GM13977 (cell line): ENCODE measurements at regions not wholly inside any gene's neighbourhood (a gene's known extent, or its start where the extent isn't known, plus 50 kb on each side); places are given as distances from the start of the nearest gene placed in this dataset.

ENCODE experiments used
- DNase-seq: peaks from one replicate; pipeline ENCODE4 v3.0.0; 2012; ENCODE audit warnings: low spot score
- in situ Hi-C: fragments of 300-500 bp; cut with MboI; formaldehyde crosslinking; loops from one replicate; pipeline ENCODE4 v1.12.0; 2022; ENCODE audit warnings: low sequenced_read_pairs, low pct_unique_long_range_greater_than_20kb, mixed read lengths, inconsistent platforms; ENCODE audit not compliant: unreplicated experiment
- TF ChIP-seq, protein P1 (sequence below): IDR thresholded peaks from 2 replicates; pipeline ENCODE4 v1.5.1; 2012; ENCODE audit warnings: mild to moderate bottlenecking, control low read depth; ENCODE audit not compliant: insufficient read depth; ENCODE audit errors: extremely low read depth, missing control alignments

DNA sequence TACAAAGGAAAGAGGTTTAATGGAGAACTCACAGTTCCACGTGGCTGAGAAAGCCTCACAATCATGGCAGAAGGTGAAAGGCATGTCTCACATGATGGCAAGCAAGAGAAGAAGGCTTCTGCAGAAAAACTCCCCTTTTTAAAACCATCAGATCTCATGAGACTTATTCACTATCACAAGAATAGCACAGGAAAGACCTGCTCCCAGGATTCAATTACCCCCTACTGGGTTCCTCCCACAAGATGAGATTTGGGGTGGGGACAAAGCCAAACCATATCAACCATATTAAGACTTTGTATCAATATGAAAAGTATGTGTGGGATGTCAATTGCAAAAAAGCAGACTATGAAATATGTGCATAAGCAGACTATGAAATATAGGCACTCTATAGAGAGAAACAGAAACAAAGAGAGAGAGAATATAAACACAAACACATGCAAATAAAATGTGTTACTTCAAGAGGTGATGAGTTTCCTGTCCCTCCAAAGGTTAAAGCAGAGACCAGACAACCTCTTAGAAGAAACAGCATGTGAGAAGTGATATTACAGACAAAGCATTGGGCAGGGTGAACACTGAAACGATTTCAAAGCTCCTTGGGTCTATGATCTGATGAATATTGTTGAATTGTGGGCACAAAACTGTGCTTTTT, 151.2 kb upstream of the KRR1 start:
- TF ChIP-seq, protein P1, sequence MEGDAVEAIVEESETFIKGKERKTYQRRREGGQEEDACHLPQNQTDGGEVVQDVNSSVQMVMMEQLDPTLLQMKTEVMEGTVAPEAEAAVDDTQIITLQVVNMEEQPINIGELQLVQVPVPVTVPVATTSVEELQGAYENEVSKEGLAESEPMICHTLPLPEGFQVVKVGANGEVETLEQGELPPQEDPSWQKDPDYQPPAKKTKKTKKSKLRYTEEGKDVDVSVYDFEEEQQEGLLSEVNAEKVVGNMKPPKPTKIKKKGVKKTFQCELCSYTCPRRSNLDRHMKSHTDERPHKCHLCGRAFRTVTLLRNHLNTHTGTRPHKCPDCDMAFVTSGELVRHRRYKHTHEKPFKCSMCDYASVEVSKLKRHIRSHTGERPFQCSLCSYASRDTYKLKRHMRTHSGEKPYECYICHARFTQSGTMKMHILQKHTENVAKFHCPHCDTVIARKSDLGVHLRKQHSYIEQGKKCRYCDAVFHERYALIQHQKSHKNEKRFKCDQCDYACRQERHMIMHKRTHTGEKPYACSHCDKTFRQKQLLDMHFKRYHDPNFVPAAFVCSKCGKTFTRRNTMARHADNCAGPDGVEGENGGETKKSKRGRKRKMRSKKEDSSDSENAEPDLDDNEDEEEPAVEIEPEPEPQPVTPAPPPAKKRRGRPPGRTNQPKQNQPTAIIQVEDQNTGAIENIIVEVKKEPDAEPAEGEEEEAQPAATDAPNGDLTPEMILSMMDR = no peak
- no peak for DNase-seq
- in situ Hi-C loops = no loop called here

GRCh38 chr12:75661908-75662307, 150.5 kb upstream of the KRR1 start:
- TF ChIP-seq, protein P1 = no peak
- in situ Hi-C loops = no loop called here
- DNase-seq = no peak

DNA sequence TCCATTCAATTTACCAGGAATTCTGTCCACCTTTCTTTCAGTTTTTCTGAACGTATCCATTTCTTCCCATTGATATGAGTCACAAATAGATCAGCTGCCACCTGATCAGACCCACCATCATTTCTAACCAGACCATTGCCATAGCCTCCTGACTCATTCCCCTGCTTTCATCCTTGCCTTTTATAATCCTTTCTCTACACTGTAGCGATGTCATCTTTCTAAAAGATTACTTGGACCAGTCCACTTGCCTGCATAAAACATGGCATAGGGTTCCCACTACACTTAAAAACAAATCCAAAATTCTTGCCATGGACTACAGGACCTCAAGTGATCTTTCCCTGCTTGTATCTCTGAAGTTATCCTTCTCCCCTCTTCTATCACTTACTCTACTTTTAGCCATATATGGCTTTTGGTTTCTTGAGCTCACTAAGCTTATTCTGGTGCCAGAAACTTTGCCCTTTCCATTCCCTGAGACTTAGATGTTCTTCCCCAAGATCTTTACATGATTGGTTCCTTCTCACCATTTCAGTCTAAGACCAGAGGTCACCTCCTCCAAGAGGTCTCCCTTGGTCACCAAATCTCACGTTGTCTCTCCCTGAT, 149.5 kb upstream of the KRR1 start:
- in situ Hi-C loops = no loop called here
- TF ChIP-seq, protein P1 = no peak
- no peak for DNase-seq

GRCh38 chr12:75660107-75660530, 148.7 kb upstream of the KRR1 start:
- TF ChIP-seq, protein P1 = no peak
- in situ Hi-C loops = no loop called here
- DNase-seq = no peak

DNA sequence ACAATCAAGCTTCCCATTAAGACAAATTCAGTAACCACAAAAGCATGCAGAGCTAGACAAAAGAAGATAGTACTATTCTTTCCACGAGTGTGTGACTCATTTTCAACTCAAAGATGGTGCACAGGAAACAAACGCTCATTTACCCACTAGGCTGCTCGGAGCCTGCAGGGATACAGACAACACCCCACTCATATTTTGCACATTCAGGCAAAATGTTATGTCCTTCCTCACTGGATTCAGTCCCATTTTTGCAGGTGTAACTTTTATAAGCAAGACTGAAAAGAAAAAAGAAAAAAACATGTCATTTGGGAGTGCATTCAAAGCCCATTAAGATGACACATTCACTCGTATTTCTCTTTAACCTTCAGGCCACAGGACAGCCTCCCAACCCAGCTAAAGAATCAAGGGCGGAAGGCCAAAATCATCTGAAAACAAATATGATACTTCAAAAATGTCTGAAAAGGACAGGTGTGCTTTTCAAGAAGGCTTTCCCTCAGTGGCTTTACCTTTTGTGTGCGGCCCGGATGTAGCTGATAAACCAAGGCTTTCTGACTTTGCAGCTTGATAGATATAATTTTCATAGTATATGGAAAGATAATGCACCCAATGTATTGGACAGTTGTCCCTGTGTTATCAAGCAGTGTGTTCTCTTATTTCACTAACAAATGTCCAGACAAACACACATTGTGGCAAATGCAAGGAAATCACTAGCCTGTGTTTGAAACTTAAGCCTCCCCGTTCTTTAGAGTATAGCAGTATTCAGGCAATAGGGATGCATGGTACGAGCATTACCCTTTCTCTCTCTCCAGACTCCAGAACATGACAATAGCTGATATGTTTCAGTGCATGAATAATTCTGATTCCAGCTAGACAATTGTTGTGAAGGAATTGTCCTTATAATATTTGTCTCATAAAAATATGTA, 147.8 kb upstream of the KRR1 start:
- TF ChIP-seq, protein P1 = no peak
- in situ Hi-C loops = no loop called here
- DNase-seq = no peak

- in situ Hi-C loops = no loop called here
- TF ChIP-seq, protein P1 = no peak
- no peak for DNase-seq
These were observed 146.9 kb upstream of the KRR1 start for GRCh38 chr12:75658286-75658685.
